Hepatocyte (in vitro differentiated cells): ENCODE measurements at regions not wholly inside any gene's neighbourhood (a gene's known extent, or its start where the extent isn't known, plus 50 kb on each side); places are given as distances from the start of the nearest gene placed in this dataset.

Experiments used
- DNase-seq: peaks from one replicate; pipeline ENCODE4 v3.0.0-alpha.2; 2016; ENCODE audit warnings: low spot score
- H2AFZ ChIP-seq: fragments of 200-600 bp; sonication (generic); 2 replicates; pipeline ENCODE4 v1.6.0; 2016; ENCODE audit warnings: antibody characterized with exemption, mild to moderate bottlenecking
- H3K27ac ChIP-seq: fragments of 200-600 bp; sonication (generic); 2 replicates; pipeline ENCODE4 v1.5.1; 2016; ENCODE audit warnings: mild to moderate bottlenecking
- H3K27me3 ChIP-seq: fragments of 200-600 bp; sonication (generic); 2 replicates; pipeline ENCODE4 v1.6.1; 2016
- H3K36me3 ChIP-seq: fragments of 200-600 bp; sonication (generic); replicated peaks from 2 replicates; pipeline ENCODE4 v1.5.1; 2016; ENCODE audit warnings: low read depth; ENCODE audit not compliant: insufficient read depth
- H3K4me1 ChIP-seq: fragments of 200-600 bp; sonication (generic); 2 replicates; pipeline ENCODE4 v1.5.1; 2016; ENCODE audit warnings: mild to moderate bottlenecking, moderate library complexity; ENCODE audit not compliant: insufficient read depth
- H3K4me2 ChIP-seq: fragments of 200-600 bp; sonication (generic); 2 replicates; pipeline ENCODE4 v1.6.0; 2016
- H3K4me3 ChIP-seq: fragments of 200-600 bp; sonication (generic); 2 replicates; pipeline ENCODE4 v1.5.1; 2016; ENCODE audit warnings: mild to moderate bottlenecking
- H3K79me2 ChIP-seq: fragments of 200-600 bp; sonication (generic); 2 replicates; pipeline ENCODE4 v1.6.0; 2017; ENCODE audit warnings: mild to moderate bottlenecking
- H3K9me2 ChIP-seq: fragments of 200-600 bp; sonication (generic); replicated peaks from 2 replicates; pipeline ENCODE4 v1.6.0; 2017; ENCODE audit warnings: mild to moderate bottlenecking; ENCODE audit not compliant: insufficient read depth
- H3K9me3 ChIP-seq: fragments of 200-600 bp; sonication (generic); 2 replicates; pipeline ENCODE4 v1.5.1; 2016; ENCODE audit warnings: low read depth, mild to moderate bottlenecking
- H4K20me1 ChIP-seq: fragments of 200-600 bp; sonication (generic); 2 replicates; pipeline ENCODE4 v1.6.0; 2016; ENCODE audit warnings: mild to moderate bottlenecking; ENCODE audit not compliant: insufficient read depth, poor library complexity, severe bottlenecking
- EZH2 ChIP-seq: fragments of 200-600 bp; sonication (generic); IDR thresholded peaks from 2 replicates; pipeline ENCODE4 v1.6.1; 2016; ENCODE audit warnings: antibody characterized with exemption, mild to moderate bottlenecking, borderline replicate concordance
- EZH2phosphoT487 ChIP-seq: fragments of 200-600 bp; sonication (generic); IDR thresholded peaks from one replicate; pipeline ENCODE4 v1.6.1; 2018; ENCODE audit warnings: antibody characterized with exemption, mild to moderate bottlenecking, low read depth, moderate library complexity; ENCODE audit not compliant: unreplicated experiment, severe bottlenecking
- WGBS: methylation state at CpG from one replicate; pipeline ENCODE4 v1.1.6; 2016; ENCODE audit warnings: low lambda C conversion rate; ENCODE audit errors: missing lambda C conversion rate; 5-methylcytosine and 5-hydroxymethylcytosine counted together
- TF ChIP-seq, protein P1 (sequence below): fragments of 200-600 bp; sonication (generic); IDR thresholded peaks from 2 replicates; pipeline ENCODE4 v1.5.1; 2016; ENCODE audit warnings: antibody characterized with exemption, mild to moderate bottlenecking; ENCODE audit not compliant: poor library complexity

DNA sequence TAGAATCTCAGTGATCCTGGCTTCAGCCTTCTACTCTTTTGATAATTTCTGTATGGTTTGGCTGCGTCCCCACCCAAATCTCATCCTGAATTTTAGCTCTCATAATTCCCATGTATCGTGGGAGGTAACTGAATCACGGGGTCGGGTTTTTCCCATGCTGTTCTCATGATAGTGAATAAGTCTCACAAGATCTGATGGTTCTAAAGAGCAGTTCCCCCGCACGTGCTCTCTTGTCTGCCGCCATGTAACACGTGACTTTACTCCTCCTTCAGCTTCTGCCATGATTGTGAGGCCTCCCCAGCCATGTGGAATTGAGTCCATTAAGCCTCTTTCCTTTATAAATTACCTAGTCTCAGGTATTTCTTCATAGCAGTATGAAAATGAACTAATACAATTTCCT, 507.2 kb downstream of the CDH26 start:
- no peak overlapping the region for H3K4me3 ChIP-seq
- no peaks in the 10 kb centered on the region for H3K9me2 ChIP-seq
- no peaks in the 10 kb centered on the region for H4K20me1 ChIP-seq
- H2AFZ ChIP-seq: no peak overlapping the region
- DNase-seq: no peak
- H3K79me2 ChIP-seq: no peaks in the 10 kb centered on the region
- WGBS: 92% methylated on average over 8 of the region's 8 CpGs
- no peaks in the 10 kb centered on the region for H3K9me3 ChIP-seq
- no peaks in the 10 kb centered on the region for H3K27me3 ChIP-seq
- no peaks in the 10 kb centered on the region for H3K4me1 ChIP-seq
- TF ChIP-seq EZH2phosphoT487 (no peak), EZH2 (no peak)
- TF ChIP-seq, protein P1, sequence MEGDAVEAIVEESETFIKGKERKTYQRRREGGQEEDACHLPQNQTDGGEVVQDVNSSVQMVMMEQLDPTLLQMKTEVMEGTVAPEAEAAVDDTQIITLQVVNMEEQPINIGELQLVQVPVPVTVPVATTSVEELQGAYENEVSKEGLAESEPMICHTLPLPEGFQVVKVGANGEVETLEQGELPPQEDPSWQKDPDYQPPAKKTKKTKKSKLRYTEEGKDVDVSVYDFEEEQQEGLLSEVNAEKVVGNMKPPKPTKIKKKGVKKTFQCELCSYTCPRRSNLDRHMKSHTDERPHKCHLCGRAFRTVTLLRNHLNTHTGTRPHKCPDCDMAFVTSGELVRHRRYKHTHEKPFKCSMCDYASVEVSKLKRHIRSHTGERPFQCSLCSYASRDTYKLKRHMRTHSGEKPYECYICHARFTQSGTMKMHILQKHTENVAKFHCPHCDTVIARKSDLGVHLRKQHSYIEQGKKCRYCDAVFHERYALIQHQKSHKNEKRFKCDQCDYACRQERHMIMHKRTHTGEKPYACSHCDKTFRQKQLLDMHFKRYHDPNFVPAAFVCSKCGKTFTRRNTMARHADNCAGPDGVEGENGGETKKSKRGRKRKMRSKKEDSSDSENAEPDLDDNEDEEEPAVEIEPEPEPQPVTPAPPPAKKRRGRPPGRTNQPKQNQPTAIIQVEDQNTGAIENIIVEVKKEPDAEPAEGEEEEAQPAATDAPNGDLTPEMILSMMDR: no peak
- no peak overlapping the region for H3K27ac ChIP-seq
- H3K36me3 ChIP-seq: no peaks in the 10 kb centered on the region
- no peak overlapping the region for H3K4me2 ChIP-seq

DNA sequence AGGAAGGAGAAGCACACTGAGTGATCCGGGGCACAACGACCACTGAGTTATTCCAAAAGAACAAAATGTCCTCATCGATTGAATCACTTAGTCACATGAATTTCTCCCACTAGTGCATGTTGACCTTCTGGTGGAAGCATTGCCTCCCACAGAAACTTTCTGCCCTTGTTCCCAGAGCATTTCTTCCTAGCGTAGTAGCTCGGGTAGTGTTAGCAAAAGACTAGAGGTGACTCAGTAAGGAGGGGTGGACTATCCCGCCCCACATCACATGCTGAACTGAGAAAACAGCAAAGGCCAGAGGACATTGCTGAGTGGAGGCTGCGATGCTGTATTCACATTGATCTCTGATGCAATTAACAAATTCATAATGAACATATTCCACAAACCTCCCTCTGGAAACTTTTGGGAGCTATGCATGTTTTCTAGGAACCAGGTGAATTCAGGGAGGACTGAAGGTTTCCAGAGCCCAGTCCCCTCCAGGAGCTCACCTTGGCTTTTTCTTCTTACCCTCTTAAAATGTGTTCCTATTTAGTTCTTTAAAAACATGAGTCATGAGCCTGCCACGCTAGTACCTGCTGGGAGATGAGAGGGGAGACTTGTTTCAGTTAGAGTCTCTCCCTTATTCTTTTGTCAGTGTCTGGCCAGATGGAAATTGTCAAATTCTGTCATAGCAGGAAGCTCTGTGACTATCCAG, 507.9 kb downstream of the CDH26 start:
- H3K9me2 ChIP-seq: no peaks in the 10 kb centered on the region
- H3K79me2 ChIP-seq: no peaks in the 10 kb centered on the region
- no peaks in the 10 kb centered on the region for H3K9me3 ChIP-seq
- no peaks in the 10 kb centered on the region for H4K20me1 ChIP-seq
- H3K36me3 ChIP-seq: no peaks in the 10 kb centered on the region
- H2AFZ ChIP-seq: no peak overlapping the region
- TF ChIP-seq, protein P1: no peak
- TF ChIP-seq EZH2: no peak
- no peak for TF ChIP-seq EZH2phosphoT487
- no peak overlapping the region for H3K27ac ChIP-seq
- WGBS: 82% methylated on average over 8 of the region's 8 CpGs
- no peaks in the 10 kb centered on the region for H3K4me1 ChIP-seq
- H3K4me3 ChIP-seq: no peak overlapping the region
- no peak for DNase-seq
- H3K27me3 ChIP-seq: no peaks in the 10 kb centered on the region
- no peak overlapping the region for H3K4me2 ChIP-seq

DNA sequence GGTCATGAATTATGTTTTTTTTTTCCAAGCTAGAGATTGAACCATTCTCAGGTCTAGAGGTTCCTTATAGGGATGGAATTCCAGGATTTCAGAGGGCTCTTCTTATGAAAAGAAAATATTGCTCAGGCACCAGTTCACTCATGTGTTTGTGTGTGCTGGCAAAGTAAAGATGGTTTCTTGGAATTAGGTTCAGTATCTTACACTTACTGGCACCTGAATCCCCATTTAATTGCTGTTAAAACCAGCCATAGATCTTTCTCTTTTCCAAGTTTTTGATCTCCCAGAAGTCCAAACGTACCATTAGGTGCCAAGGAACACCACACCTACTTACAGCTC, 508.4 kb downstream of the CDH26 start:
- H3K4me3 ChIP-seq: no peak overlapping the region
- no peak overlapping the region for H3K27ac ChIP-seq
- no peak for DNase-seq
- no peaks in the 10 kb centered on the region for H4K20me1 ChIP-seq
- 78% methylated on average over 1 of the region's 1 CpG for WGBS
- TF ChIP-seq EZH2 (no peak), EZH2phosphoT487 (no peak)
- TF ChIP-seq, protein P1: no peak
- no peaks in the 10 kb centered on the region for H3K79me2 ChIP-seq
- no peaks in the 10 kb centered on the region for H3K4me1 ChIP-seq
- H2AFZ ChIP-seq: no peak overlapping the region
- H3K4me2 ChIP-seq: no peak overlapping the region
- H3K9me2 ChIP-seq: no peaks in the 10 kb centered on the region
- H3K9me3 ChIP-seq: no peaks in the 10 kb centered on the region
- no peaks in the 10 kb centered on the region for H3K36me3 ChIP-seq
- no peaks in the 10 kb centered on the region for H3K27me3 ChIP-seq

DNA sequence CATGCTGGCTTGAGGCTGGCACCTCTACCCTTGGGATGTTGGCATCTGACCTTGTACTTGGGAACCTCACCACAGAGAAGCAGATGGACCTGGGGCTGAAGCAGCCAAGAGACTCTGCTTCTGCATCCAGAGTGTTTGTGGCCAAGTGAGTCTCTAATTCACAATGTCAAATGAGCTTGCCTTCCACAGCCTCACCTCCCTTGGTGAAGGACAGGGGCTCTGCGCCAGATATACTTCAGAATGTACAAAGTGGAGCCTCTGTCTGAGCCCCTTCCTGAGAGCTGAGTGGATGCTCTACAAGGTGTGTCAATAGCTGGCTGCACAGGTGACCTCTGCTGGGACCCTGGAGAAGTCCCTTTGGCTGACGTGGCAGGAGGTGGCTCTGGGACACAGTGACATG, 508.9 kb downstream of the CDH26 start:
- TF ChIP-seq, protein P1: no peak
- TF ChIP-seq EZH2phosphoT487: no peak
- 91% methylated on average over 2 of the region's 2 CpGs for WGBS
- Histone ChIP-seq H3K9me3 (no peaks in the 10 kb centered on the region), H3K9me2 (no peaks in the 10 kb centered on the region), H3K4me3 (no peak overlapping the region), H4K20me1 (no peaks in the 10 kb centered on the region), H3K36me3 (no peaks in the 10 kb centered on the region), H2AFZ (no peak overlapping the region), H3K27ac (no peak overlapping the region), H3K27me3 (no peaks in the 10 kb centered on the region), H3K79me2 (no peaks in the 10 kb centered on the region), H3K4me2 (no peak overlapping the region), H3K4me1 (no peaks in the 10 kb centered on the region)
- DNase-seq: no peak
